ENCODE measurements at regions not wholly inside any gene's neighbourhood (a gene's known extent, or its start where the extent isn't known, plus 50 kb on each side); places are given as distances from the start of the nearest gene placed in this dataset.

- DNase-seq (ENCODE audit: extremely low read depth in 1 of 2, low read depth in 1 of 2), result no peak
Measured at GRCh38 chr2:134134827-134135226, 119.0 kb upstream of the MGAT5 start.

GRCh38 chr2:134135793-134136192 is 118.1 kb upstream of the MGAT5 start:
- no peak for DNase-seq (ENCODE audit: extremely low read depth in 1 of 2, low read depth in 1 of 2)

- DNase-seq (ENCODE audit: extremely low read depth in 1 of 2, low read depth in 1 of 2), result no peak
Measured at GRCh38 chr2:134136731-134137130, 117.1 kb upstream of the MGAT5 start.

DNA sequence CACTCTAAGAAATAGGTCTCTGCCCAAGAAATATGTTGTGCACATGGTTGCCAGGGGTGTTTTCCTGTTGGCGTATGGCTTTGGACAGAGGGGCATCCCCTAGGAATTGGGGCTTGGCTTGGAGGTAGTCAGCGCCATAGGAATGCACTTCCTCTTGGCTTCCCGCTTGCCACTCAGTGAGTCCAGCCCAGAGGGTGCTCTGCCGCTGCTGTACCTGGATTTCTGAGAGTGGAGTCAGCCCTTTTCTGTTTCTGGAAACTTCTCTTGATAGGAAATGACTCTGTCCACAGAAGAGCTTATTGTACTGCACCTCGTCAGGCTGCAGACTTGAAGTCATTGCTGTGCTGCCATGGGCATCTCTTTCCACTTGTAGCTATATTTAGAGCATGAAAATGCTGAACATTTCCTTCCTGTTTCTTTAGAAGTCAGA is 116.7 kb upstream of the MGAT5 start:
- no peak for DNase-seq (ENCODE audit: extremely low read depth in 1 of 2, low read depth in 1 of 2)

DNA sequence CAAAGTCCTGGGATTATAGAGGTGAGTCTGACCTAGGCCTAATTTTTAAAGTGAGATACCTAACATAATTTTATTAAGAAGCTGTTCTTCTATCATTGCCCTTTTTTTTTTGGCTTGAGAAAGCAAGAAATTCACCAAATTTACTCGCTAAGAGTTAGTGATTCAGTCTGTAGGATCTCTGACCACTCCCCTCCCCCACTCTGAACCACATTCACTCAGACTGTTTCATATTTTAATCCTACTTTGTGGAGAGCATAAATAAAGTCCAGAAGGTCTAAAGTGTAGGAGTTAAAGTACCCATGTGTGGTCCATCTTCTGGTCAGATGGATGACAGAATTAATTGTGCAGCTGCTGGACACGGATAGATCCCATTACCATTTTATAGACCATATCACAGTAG is 115.8 kb upstream of the MGAT5 start:
- no peak for DNase-seq (ENCODE audit: extremely low read depth in 1 of 2, low read depth in 1 of 2)

DNA sequence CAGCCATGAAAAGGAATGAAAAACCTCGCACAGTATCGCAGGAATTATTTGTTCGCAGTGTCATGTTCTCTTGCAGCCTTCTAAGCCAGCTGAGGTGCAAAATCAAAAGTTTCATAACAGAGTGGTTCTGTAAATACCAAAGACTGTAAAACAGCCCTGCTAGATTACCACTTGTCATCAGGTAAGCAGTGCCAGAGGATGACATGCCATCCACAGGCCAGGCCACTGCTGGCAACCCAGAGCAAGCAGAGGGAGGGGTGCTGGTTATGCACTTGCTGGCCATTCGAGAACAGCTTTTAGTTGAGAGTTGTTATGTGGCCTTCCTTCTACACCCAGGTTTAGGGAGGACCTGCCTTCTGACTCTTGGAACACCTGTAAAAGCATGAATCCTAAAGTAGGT is 114.3 kb upstream of the MGAT5 start:
- DNase-seq (ENCODE audit: extremely low read depth in 1 of 2, low read depth in 1 of 2), result no peak

- DNase-seq (ENCODE audit: extremely low read depth in 1 of 2, low read depth in 1 of 2), result no peak
Measured at GRCh38 chr2:134140251-134140661, 113.6 kb upstream of the MGAT5 start.

DNA sequence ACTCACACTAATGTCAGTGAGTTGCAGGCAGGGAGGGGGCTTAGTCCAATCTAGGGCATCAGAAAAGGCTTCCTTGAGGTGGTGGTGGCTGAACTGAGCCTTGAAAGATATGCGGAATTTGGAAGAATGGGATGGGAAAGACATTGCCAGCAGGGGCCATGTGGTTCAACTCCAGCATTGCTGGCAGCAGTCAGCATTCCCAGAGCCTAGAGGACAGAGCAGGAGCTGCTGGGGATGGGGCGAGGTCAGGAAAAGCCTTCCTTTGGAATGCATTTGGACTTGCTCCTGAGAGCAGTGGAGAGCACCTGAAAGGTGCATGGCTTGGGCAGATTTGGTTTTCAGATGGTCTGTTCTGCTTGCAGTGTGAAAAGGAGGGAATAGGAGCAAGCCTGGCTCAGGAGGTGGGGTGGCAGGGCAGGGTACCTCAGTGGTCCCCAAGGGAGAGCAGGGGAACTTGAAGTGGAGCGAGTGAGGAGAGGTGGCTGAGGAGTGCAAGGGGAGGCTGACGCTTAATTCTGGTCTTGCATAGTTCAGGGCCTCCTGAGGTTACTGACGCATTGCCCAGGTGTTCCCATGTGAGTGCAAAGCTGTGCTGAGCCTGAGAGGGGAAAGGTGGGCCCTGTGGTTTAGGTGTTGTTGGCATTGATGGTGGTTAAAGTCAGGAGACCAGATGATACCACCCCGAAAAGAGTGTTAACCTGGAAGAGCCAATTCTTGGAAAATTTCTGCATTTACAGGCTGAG is 112.1 kb upstream of the MGAT5 start:
- DNase-seq (ENCODE audit: extremely low read depth in 1 of 2, low read depth in 1 of 2), result no peak

DNA sequence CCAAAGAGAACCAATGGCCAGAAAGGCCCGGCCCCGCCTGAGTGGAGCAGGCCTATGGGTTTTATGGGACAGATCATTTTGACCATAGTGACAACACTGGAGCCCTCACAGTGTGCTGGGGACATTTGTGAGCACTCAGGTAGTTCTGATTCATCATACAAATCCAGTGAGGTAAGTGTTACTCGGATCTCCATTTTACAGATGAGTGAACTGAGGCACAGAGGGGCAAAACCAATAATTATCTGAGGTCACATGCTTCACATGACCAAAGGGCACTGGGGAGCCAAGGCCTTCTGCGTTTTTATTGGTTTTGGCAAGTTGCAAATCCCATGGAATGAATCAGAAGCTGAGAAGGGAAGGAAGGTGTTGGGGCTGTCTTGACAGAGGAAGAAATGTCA is 111.5 kb upstream of the MGAT5 start:
- DNase-seq (ENCODE audit: extremely low read depth in 1 of 2, low read depth in 1 of 2), result no peak

DNA sequence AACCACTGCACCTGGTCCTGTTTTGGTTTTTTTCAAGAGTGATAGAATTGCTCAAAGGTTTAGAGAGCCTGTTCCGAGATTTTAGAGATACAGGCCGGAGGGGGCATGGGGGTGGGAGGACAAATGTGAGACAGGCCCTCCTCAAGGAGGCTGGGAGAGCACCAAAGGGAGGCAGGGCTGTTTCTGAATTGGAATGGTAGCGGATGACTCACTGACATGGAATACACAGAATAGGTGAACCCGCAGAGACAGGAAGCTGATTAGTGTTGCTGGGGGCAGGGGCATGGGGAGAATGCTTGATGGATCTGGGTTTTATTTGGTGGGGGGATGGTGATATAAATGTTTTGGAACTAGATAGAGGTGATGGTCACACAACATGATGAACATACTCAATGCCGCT is 111.0 kb upstream of the MGAT5 start:
- no peak for DNase-seq (ENCODE audit: extremely low read depth in 1 of 2, low read depth in 1 of 2)

DNA sequence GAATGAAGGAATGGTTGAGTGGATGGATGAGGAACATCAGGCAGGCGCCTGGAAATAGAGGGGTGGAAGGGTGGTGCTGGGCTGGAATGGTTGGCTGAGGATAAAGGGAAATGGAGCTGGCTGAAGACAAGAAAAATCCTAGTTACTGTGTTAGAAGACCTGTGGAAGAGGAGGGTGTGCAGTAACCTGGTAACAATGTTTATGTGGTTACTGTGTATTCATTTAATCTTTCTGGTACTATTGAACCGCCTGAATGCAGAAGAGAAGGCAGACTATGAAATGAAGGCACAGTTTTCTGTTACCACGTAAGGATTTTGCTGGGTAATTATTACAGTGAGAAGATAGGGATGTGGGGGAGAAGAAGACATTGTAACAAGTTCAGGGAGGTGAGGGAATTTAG is 110.3 kb upstream of the MGAT5 start:
- no peak for DNase-seq (ENCODE audit: extremely low read depth in 1 of 2, low read depth in 1 of 2)

GRCh38 chr2:134144081-134144596 is 109.7 kb upstream of the MGAT5 start:
- no peak for DNase-seq (ENCODE audit: extremely low read depth in 1 of 2, low read depth in 1 of 2)

- no peak for DNase-seq (ENCODE audit: extremely low read depth in 1 of 2, low read depth in 1 of 2)
Measured at GRCh38 chr2:134144651-134145050, 109.2 kb upstream of the MGAT5 start.

DNA sequence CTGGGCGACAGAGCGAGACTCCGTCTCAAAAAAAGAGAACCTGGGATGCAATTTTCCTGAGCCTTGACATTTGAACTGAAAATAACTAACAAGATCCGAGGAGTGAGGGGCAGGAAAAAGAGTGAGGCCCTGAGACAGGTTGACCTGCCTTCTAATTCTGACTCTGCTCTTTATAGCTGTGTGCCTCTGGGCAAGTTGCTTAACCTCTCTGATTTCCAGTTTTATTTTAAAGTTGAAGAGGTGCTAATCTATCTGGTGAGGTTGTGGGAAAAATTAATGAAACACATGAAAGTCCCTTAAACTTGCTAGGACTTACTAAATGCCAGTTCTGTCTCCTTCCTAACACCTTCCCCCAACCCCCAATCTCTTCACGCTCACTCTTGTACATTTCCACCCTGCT is 108.4 kb upstream of the MGAT5 start:
- no peak for DNase-seq (ENCODE audit: extremely low read depth in 1 of 2, low read depth in 1 of 2)

DNA sequence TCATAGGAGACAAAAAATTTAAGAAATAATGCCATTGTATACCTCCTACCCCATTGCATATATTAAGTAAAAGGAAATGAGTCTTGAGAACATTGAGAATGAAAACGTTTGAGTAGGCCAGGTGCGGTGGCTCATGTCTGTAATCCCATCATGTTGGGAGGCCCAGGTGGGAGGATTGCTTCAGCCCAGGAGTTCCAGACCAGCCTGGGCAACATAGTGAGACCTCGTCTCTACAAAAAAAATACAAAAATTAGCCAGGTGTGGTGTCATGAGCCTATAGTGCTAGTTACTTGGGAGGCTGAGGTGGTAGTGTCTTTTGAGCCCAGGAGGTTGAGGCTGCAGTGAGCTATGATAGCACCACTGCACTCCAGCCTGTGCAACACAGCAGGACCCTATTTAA is 107.7 kb upstream of the MGAT5 start:
- no peak for DNase-seq (ENCODE audit: extremely low read depth in 1 of 2, low read depth in 1 of 2)

- no peak for DNase-seq (ENCODE audit: extremely low read depth in 1 of 2, low read depth in 1 of 2)
Measured at GRCh38 chr2:134146620-134147019, 107.3 kb upstream of the MGAT5 start.

DNA sequence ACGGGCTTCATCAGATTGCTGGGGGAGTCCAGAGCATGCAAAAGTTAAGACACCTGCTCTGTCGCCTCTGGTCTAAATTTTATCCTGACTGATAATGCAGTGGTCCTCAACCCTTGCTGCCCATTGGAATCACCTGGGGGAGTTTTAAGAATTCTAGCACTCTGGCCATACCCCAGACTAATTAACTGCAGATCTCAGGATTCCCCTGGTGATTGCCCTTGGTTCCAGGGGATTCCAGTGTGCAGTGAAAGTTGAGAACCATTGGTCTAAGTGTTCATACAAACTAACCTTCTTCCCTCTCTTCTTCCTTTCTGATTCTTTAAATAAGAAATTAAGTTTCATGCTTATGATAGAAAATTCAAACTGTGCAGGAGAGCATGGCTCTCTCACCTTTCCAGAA is 105.7 kb upstream of the MGAT5 start:
- no peak for DNase-seq (ENCODE audit: extremely low read depth in 1 of 2, low read depth in 1 of 2)

DNA sequence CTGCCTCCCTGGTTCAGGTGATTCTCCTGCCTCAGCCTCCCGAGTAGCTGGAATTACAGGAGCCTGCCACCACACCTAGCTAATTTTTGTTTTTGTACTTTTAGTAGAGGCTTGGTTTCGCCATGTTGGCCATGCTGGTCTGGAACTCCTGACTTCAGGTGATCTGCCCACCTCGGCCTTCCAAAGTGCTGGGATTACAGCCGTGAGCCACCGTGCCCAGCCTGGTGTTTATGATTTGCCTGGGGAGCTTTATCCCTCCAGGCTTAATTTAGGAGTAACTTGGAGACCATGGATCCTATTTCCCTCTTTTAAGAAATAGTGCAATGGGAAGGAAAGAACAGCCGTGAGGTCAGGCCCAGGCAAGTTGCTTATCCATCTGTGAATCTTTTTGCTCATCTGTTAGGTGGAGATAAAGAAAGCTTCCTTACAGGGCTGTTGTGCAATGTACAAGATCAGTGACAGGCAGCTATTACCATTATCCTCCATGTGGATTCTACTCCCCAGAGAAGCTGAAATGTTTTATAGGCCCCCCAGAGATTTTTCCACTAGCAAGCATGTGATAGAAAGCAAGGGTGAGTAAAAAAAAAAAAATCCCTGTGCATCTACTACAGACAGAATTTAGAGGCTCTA is 104.9 kb upstream of the MGAT5 start:
- DNase-seq (ENCODE audit: extremely low read depth in 1 of 2, low read depth in 1 of 2), result no peak

DNA sequence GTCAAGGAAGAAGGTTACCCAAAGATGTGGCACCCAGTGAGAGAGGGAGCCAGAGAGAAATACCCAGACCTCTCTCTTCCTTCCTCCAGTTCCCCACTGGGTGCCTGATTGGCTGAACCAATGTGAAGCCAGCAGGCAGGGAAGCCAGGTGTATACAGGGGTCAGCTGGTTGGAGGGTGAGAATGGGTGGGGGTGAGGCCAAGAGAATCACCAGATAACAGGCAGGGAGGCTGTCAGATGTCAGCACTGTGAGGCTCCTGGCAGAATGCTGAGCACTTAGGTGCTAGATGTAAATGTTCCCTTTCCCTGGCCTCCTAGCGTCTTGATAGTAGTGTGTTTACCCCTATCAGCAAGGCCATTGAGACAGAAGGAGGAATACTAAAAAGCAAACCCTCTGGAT is 104.0 kb upstream of the MGAT5 start:
- no peak for DNase-seq (ENCODE audit: extremely low read depth in 1 of 2, low read depth in 1 of 2)

GRCh38 chr2:134150760-134151159 is 103.1 kb upstream of the MGAT5 start:
- DNase-seq (ENCODE audit: extremely low read depth in 1 of 2, low read depth in 1 of 2), result no peak

DNA sequence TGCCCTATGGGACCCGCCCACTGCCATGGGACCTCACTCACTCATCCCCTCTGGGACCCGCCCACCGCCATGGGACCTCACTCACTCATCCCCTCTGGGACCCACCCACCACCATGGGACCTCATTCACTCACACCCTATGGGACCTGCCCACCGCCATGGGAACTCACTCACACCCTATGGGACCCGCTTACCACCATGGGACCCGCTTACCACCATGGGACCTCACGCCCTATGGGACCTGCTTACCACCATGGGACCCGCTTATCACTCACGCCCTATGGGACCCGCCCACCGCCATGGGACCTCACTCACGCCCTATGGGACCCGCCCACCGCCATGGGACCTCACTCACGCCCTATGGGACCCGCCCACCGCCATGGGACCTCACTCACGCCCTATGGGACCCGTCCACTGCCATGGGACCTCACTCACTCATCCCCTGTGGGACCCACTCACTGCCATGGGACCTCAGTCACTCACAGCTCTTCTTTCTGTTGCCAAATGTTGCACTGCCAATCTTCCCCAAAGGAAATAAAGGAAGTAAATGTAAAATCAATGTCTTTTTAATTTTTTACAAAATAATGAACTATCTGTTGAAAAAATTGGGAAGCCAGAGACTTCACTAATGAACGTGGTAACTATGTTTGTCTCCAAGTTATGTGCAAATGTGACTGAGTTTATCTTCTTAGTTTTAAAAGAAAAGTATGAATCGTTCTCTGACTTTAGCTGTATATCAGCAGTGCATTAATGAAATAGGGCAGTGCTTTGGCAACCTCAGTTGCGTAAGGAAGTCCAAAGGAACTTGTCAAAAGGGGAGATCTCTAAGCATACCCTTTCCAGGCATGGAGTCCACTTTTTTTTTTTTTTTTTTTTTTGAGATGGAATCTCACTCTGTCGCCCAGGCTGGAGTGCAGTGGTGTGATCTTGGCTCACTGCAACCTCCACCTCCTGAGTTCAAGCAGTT is 101.5 kb upstream of the MGAT5 start:
- no peak for DNase-seq (ENCODE audit: extremely low read depth in 1 of 2, low read depth in 1 of 2)
